AML-193 (cell line): ENCODE measurements at regions not wholly inside any gene's neighbourhood (a gene's known extent, or its start where the extent isn't known, plus 50 kb on each side); places are given as distances from the start of the nearest gene placed in this dataset.
"Not testable (repeated sequence)": the region's sequence is repeated elsewhere in the genome, so short reads cannot be mapped to it uniquely, and the experiment has no call there.

Experiments used
- DNase-seq, 2 experiments: peaks; one replicate each; lab custom pipeline; 2025; lab: John Stamatoyannopoulos, UW

DNA sequence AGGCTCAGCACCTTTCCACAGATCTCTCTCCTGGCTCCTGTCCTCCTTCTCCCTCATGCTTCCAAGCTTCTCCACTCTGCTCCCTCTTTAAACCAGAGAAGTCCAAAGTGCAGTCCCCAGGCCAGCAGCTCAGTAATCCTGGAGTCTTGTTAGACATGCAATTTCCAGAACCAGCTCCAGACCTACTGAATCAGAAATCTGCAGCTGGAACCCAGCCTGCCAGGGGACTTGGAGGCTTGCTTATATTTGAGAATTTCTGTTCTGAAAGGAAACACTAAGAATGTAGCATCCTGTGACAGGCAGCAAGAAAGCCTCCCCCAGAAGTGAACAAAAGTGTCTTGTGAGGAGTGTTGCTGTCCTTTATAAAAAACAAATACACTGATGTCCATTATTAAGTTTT, 438.1 kb downstream of the BCKDHB start:
- no peak for DNase-seq

DNA sequence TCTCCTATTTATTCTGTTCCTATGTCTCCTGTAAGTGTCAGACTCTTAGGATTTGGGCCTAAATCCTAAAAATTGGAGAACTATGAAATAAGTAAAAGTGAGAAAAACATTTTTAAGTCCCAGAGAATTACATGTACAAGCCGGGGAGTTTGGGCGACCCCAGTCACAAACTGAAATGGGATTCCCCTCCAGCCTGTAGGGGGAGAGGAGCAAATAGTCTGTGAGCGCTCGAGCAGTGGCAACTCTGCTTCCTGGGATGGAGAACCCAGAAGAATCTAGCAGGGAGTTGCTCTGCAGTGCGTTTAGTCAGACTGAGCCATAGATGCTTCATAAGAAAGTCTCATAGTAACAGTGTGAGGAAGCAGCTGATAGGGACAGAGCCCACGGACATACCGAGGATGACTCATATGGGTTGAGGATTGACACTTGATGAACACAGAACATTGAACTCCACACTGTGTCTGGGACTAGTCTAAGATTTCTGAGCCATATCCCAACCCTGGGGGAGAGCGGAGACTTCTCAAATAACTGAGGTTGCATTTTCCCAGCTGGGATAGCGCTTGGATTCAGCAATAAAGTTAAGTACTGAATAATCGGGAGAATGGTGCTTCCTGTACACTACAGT, 437.2 kb downstream of the BCKDHB start:
- DNase-seq, result no peak

DNA sequence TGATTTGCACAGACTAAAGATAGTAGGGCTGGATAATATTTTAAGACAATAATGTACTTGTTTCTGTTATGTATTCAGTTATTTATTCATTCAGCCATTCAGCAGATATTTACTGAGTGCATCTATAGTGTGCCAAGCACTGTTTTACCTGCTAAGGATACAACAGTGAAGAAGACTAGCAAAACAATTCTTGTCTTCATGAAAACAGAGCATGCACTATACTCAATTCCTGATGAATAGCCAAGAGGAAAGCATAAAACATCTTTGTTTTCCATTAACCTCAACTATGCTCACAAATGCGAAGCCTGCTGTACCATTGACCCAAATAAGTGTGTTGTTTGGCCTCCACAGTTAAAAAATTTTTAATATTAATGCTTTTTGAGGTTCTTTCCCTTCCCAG, 436.7 kb downstream of the BCKDHB start:
- DNase-seq, result no peak

DNA sequence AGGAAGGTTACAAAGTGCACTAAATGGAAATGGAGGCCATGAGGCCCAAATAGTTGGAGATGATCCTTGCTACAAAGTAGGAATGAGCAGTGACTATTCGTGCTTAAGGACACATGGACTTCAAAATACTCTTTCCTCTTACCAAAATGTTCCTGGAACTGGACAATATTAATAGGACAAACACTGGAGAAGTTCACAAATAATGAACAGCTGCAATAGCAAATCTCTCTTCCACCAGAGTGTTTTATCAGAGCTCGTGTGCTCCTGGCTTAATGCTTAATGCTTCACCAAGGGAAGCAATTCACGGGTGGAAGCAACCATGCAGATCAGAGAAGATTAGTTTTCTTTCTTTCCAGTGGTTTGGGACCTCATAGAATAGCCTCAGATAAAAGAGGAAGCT, 435.4 kb downstream of the BCKDHB start:
- no peak for DNase-seq

DNA sequence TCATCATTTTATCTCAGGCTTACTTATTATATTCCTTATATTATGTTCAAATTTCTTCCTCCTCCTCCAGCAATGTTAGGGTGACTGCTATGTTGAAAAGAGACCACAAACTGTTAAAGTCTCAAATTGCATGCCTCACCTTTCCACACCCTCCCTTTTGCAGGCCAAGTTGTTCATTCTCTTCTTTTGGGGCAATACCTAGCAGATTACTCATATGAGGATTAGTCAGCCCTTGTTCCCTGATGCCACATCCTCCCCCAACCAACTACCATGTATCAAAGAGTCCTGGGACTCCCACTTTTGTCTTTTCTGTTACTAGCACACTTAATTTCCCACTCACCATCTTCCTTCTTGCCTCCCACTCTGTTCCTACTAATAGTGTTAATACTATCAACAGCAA, 434.7 kb downstream of the BCKDHB start:
- no peak for DNase-seq

DNA sequence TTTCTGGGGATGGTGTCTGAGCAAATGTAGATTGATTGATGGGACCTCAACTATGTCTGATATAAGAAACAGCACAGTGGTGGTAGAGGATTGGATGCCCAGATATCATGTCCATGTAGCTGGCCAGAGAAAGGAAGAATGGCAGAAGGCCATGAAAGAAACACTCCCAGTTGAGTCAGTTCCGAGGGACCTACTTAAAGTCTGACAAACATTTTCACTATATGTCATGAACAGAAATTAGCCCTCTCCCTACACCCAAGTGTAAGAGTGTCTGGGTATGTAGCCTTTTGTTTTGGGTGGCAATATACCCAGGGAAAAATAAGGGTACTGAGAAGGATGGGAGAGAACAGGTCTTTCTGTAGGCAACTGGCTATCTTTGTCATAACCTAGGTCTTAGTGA, 434.2 kb downstream of the BCKDHB start:
- no peak for DNase-seq

DNA sequence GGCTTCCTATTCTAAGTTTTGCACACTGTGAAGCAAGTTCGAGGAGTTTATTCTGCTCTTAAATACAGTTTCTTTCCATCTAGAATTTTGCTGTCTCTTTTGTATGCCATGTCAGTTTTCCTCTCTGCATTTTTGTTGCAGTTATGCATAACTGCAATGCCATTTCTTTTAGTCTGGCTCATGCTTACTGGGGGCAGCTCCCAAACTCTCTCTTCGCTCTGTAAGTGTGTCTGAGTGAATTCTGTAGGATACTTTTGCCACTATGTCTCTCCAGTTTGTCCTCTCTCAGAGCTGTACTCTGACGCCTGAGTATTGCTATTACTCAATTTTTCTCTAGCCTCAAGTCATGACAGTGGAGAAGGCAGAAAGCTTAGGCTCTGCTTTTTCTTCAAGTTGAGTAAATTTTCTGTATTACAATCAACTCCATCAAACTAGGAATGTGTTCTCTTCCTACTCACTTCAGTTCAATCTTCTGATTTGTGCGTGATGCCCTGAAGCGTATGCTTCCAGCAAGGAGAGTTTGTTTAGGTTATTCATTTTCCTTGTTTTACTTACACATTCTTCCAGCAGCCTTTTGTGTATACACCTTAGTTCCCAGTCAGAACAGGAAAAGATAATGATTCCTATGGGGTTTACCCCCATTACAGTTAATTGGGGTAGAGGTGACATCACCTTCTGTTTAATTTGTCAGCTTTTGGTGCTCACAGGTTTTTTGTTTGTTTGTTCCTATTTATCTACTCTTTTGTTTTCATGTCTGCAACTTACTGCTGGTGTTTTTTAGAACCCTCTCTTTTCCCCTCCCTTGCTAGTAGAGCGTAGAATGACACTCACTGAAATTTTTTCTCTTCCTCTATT, 430.9 kb downstream of the BCKDHB start:
- no peak for DNase-seq

DNA sequence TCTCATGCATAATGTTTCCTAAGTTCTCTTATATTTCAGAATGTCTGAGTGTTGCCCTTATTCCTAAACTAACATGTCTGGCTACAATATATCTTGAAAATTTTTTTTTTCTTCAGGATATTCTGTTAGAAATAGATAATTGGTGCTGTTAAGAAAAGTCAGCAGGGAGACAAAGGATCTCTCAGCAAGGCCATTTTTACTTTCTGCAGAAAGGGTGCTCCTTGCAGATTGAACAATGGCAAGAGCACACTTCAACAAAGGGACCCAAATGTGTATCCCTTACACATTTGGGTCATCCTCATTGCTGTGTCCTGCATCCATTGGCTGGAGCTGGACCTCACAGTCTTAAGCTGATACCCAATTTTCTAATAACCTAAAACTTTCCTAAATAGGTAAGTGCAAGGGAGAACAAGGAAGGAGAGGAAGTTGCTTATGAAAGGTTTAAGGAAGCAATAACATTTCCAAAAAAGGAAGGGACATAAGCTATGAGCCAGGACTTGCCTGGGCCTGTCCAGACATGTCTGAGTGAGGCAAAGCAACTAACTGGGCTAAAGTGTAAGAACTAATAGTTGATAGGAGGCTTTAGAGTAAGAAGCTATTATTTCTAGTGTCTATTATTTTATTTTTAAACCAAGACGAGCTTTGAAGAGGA, 429.6 kb downstream of the BCKDHB start:
- DNase-seq, result no peak

DNA sequence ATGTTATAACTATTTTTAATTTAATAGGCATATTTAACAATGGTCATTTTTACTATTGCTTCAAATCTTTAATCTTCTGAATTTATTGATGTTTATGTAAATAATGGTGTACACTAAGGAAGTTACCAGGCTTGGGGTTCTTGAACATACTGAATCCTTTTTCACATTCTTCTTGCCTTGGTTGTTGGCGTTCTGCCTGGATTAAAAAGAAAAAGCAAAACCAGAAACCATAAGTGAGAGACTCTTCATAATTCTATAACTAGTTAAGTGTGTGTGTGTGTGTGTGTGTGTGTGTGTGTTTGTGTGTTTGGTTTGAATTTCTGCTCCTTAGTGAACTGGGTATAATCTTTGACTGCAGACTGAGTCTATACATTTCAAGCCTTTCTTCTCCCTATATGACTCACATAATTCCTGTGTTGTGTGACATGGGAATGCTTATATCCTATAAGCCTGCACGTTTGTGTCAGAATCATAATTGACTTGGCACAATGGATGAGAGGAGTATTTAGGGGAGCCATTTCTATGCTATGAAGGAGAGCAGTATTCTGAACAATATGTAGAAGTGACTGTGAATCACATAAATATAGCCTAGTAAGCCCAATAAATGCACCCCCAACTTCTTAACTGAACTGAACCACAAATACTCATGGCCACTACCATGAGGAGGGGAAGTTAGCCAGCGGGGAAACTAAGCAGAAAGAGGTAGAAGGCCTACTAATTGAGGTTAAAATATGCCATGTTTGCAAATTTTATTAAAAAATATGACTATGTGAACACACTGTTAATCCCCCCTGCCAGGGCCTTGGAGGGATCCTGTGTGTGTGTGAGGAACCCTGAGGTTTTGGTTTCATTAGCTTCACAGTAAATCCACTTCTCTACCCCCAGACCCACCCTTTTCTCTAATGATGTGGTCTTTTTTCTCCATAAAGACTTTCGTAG, 425.5 kb downstream of the BCKDHB start:
- DNase-seq, result no peak

DNA sequence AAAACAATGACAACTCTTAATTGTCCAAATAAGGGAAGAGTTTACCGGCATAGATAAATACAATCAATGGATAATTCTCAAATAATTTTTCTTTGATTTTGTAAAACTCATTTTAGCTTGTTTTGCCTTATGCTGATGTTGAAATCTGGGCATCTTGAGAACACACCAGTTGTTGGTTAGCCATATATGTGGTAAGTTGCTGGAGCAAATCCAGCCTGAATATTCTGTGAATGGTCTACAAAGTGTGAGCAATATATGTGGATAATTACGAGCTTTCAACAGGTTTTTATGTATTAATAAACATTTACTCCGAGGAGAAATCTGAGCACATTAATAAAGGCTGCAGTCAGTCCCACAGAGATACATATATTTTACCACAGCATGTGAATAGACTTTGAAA, 423.6 kb downstream of the BCKDHB start:
- no peak for DNase-seq

DNA sequence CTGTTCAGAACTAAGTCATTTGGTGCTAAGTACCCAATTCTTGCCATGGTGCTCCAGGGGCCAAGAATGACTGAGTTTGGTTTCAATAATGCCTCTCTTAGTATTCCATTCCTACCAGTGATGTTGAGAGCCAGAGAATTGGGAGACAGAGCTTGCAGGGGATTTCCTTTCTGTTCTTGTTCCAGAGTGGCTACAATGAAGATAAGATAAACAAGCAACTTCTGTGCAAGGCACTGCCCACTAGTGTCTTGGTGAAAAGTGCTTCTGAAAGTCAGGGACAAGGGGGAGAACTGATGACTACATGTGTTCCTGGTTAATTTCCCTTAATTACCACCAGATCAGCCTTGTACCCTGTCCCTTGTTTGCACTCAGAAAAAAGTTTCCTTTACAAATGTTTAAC, 421.6 kb downstream of the BCKDHB start:
- DNase-seq, result no peak

DNA sequence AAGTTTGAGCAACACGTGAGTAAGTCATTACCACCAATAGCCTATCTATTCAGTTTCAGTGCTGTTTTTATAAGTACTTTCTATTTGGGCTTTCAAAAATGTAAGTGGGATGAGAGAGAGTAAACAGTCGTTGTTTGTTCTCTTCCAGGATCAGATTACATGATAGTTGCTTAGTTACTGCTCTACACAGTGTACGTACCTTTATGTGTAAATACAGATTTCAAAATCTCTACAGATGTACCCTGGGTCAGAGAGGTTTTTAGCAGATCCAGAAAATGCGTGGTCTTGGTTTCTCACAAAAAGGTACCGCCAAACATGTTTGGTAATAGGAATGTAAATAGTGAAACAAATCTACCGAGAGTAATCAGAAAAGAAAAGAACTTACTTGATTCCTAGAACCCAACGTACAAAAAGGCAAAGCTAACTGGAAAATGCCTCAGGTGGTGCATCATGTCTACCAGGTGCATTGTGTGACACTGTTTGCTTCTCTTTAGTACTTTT, 421.1 kb downstream of the BCKDHB start:
- DNase-seq, result no peak

DNA sequence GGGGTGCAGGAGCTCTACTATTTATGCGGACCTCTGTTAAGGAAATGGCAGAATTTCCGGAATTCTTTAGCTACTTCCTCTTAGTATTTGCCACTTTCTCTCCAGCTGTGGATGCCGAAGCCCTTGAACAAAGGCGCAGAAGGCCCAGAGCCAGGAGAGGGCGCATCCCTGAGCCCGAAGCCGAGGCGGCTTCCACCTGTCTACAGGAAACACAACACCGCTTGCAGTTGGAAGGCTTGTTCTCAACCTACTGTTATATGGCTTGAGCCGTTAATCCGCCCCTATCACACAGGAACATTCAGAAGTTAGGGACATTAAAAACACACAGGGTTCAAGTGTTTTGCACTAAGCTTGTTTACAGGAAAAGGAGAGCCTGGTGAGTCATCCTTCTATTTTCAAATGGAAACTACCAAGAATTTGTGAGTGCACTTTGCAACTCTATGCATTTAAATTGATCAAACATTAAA, 417.1 kb downstream of the BCKDHB start:
- no peak for DNase-seq

DNA sequence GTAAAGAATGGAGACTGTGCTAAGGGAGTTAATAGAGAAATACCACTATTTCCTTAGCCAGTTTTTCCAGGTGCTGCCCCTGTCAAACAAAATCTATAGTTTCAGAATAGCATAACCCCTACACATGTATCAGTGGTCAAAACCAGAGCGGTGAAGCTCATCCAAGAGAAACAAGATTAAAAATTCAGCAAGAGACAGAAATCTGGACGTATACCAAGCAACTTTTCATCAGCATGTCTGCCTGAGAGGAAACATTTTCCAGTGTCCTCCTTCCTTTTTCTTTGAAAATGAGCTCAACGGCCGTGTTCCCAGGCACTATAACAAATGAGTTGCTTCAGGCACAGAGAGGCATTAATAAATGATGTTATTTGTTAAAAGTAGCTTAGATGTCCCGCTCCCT, 416.5 kb downstream of the BCKDHB start:
- no peak for DNase-seq

DNA sequence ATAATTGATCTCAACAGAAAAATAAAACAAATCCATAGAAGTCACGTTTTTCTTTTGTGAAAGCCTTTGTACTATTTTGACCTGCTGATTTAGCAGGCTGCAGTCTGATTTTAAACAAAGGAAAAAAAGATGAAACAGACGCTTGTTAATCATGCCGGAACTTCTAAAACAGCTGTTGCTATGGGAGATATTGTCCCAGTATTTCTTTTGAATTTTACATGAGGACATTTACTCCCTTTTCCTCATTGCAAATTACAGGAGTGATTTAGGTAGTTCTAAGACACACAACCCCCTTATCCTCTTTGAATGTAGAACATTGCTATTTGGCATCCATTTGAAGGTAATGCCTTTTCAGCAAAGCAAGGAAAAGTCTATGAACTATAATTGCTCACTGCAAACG, 416.1 kb downstream of the BCKDHB start:
- DNase-seq, result no peak

DNA sequence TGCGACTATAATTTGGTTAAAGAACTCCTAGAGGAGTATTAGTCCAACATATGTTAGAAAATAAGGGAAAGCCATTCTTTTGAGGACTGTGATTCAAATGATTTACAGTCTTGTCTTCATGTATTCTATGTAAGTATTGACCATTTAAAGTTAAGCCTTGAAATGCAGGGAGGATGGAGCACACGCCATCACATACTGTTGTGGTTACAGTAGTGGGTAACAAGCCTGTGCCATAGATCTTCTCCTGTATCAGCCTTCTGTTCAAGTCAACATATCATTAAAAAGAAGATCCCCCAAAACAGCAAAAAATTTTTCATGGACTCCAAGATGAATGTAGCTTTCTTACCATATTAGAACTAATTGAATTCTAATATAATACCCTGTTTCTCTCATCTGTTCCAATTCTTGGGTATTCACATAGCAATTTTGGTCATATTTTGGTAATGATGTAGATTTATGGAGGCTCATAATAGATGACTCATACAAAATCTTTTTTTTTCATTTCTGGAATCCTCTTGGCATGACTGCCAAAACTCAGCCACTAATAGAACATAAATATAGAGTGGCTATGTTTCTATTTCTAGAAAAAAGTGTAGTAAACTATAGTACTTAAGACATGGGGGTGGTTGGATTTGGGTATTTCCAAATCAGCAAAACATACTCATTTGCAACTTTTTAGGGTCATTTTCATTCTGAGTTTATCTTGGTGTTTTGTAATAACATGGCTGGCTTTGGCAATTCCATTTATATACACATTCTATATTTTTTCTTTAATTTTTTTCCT, 413.5 kb downstream of the BCKDHB start:
- DNase-seq, result no peak

DNA sequence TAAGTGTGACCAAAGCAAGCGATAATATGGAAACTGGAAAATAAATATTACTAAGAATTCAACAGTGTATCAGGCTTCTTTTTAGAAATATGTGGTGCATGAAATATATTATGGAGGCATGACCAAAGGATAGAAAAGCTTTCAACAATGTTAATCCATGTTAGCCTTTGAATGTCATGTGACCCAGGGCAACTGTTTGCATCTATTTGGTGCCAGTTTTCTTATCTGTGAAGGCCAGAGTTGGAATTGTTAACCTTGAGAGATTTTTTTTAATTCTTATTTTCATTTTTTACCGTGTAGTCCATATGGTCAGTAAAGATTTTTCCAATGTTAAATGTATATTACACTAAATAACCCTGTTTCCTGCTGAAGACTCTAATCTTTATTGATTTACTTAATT, 411.1 kb downstream of the BCKDHB start:
- no peak for DNase-seq

DNA sequence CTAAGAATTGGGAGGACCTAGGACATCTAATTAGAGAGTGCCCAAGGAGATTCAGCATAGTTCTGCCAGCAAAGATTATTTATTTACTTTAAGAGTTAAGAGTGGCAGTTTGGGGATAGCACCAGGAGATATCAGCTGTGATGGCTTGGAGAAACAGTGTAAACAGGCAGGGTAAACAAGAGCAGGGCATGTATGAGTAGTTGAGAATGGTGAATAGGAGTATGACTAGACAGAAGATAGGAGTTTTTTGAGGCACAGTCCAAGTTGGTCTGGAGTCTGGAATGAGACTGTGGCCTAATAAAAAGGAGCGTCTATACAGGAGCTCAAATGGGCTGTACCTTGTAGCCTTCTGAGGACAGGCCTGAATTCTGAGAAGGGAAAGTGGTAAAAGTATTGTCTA, 404.1 kb downstream of the BCKDHB start:
- DNase-seq, result not testable (repeated sequence)

DNA sequence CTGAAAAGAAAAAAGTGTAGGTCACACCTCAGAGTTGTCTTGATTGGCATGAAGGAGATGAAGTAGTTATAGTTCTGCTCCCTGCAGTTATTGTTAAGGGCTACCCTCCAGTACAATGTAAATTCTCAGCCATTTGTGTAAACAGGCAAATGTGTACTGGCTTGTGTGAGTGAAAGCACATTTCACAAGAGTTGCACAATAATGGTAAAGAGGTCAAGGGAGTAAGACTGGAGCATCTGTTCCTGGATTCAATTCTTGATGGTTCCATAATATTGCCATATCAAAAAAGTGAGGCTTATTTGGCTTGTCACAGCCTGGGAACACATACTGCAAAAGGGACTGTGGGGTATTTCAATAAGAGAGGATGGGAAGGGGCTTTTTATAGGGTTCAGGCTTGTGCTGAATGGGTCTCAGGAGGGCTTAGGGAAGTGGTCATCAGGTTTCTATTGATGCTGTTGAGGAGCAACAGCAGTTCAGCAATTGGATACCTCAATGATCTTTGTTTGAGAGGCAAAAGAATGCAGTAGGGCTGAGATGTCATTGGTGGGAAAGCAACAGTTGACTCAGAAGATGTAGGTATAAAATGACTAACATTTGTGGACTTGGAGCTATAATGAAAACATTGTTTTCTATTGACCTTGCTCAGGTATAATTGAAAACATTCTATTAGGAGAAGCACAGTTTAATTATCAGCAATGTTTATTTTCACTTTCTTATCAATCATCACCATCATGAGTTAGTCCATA, 402.6 kb downstream of the BCKDHB start:
- DNase-seq, result no peak

DNA sequence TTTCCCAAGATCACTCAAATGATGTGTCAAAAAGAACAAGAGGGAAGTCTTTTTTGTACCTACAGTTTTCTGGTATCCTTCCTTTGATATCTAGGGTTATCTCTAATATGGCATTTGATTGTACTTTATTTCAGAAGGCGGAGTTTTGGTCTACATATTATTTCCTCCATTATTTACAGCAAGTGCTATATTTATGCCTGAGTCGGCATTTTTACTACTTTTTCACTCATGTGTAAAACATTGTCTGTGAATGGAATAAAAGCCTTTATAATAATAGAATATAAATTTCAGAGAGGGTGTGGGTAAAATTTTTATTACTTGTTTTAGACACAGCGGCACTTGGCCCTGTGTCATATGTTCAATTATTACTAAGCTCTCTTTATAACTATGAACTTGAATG, 398.4 kb downstream of the BCKDHB start:
- no peak for DNase-seq
